ENCODE measurements at regions not wholly inside any gene's neighbourhood (a gene's known extent, or its start where the extent isn't known, plus 50 kb on each side); places are given as distances from the start of the nearest gene placed in this dataset.

GRCh38 chr16:62926121-62926801, 890.0 kb upstream of the CDH8 start:
- WGBS, 2 donors (ENCODE audit: low coverage in 1 of 2), result 68 to 72% methylated on average over 5 of the region's 5 CpGs
- H3K4me3 ChIP-seq, result no peak overlapping the region
- no peaks in the 10 kb centered on the region for H3K4me1 ChIP-seq
- in situ Hi-C loops (cut with MboI; ENCODE audit: low pct_ligation_motif_present in 1 of 4, low pct_unique_long_range_greater_than_20kb in 1 of 4, low sequenced_read_pairs in 3 of 4) (no loop called here), intact Hi-C loops (cut with DNase I; ENCODE audit: low total_unique reads) (no loop called here)
- no peak overlapping the region for H3K27ac ChIP-seq
- no peak for TF ChIP-seq POLR2A (IDR thresholded peaks at IDR 0.05)
- TF ChIP-seq CTCF (IDR thresholded peaks at IDR 0.05), result no peak
- TF ChIP-seq POLR2AphosphoS5 (IDR thresholded peaks at IDR 0.05), result no peak
- TF ChIP-seq EP300 (IDR thresholded peaks at IDR 0.05; ENCODE audit: low read depth), result no peak
- H3K36me3 ChIP-seq, result no peaks in the 10 kb centered on the region
- DNase-seq, result no peak
- no peaks in the 10 kb centered on the region for H3K27me3 ChIP-seq
- no peaks in the 10 kb centered on the region for H3K9me3 ChIP-seq

GRCh38 chr16:62921904-62922303, 885.7 kb upstream of the CDH8 start:
- 40 to 77% methylated on average over 1 to 2 of the region's 2 CpGs for WGBS, 2 donors (ENCODE audit: low coverage in 1 of 2)
- no peaks in the 10 kb centered on the region for H3K4me1 ChIP-seq
- H3K9me3 ChIP-seq, result no peaks in the 10 kb centered on the region
- no peak overlapping the region for H3K27ac ChIP-seq
- TF ChIP-seq POLR2AphosphoS5 (IDR thresholded peaks at IDR 0.05), result no peak
- TF ChIP-seq CTCF (IDR thresholded peaks at IDR 0.05), result no peak
- no peak for TF ChIP-seq POLR2A (IDR thresholded peaks at IDR 0.05)
- no peak for TF ChIP-seq EP300 (IDR thresholded peaks at IDR 0.05; ENCODE audit: low read depth)
- no peaks in the 10 kb centered on the region for H3K36me3 ChIP-seq
- intact Hi-C loops (cut with DNase I; ENCODE audit: low total_unique reads) (no loop called here), in situ Hi-C loops (cut with MboI; ENCODE audit: low pct_ligation_motif_present in 1 of 4, low pct_unique_long_range_greater_than_20kb in 1 of 4, low sequenced_read_pairs in 3 of 4) (no loop called here)
- no peaks in the 10 kb centered on the region for H3K27me3 ChIP-seq
- DNase-seq, result no peak
- no peak overlapping the region for H3K4me3 ChIP-seq

DNA sequence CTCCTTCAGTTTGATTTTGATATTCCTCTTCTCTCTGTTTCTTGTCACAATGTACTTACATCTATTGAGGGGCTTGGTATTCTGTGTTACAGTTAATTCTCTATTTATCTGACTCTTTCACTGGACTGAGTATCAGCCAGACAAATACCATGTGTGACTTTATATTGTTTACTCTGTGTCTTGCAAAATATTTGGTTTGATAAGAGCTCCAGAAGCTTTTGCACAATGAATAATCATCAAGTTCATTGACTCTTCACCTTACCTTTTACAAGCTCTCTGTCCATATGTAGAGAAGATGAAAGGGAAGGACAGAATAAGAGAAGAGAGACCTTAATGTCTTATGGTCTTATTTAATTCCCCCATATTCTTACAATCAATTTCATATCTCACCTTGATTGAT, 877.7 kb upstream of the CDH8 start:
- H3K27ac ChIP-seq, result no peak overlapping the region
- H3K4me3 ChIP-seq, result no peak overlapping the region
- H3K27me3 ChIP-seq, result no peaks in the 10 kb centered on the region
- no peak for DNase-seq
- no peaks in the 10 kb centered on the region for H3K9me3 ChIP-seq
- H3K4me1 ChIP-seq, result no peaks in the 10 kb centered on the region
- TF ChIP-seq POLR2AphosphoS5 (IDR thresholded peaks at IDR 0.05) (no peak), CTCF (IDR thresholded peaks at IDR 0.05) (no peak)
- in situ Hi-C loops (cut with MboI; ENCODE audit: low pct_ligation_motif_present in 1 of 4, low pct_unique_long_range_greater_than_20kb in 1 of 4, low sequenced_read_pairs in 3 of 4), result no loop called here
- intact Hi-C loops (cut with DNase I; ENCODE audit: low total_unique reads), result no loop called here
- no peaks in the 10 kb centered on the region for H3K36me3 ChIP-seq

GRCh38 chr16:62913333-62913732, 877.1 kb upstream of the CDH8 start:
- Histone ChIP-seq H3K27ac (no peak overlapping the region), H3K4me3 (no peak overlapping the region), H3K4me1 (no peaks in the 10 kb centered on the region), H3K9me3 (no peaks in the 10 kb centered on the region), H3K27me3 (no peaks in the 10 kb centered on the region), H3K36me3 (no peaks in the 10 kb centered on the region)
- intact Hi-C loops (cut with DNase I; ENCODE audit: low total_unique reads), result no loop called here
- no peak for DNase-seq
- in situ Hi-C loops (cut with MboI; ENCODE audit: low pct_ligation_motif_present in 1 of 4, low pct_unique_long_range_greater_than_20kb in 1 of 4, low sequenced_read_pairs in 3 of 4), result no loop called here
- 83 to 85% methylated on average over 2 of the region's 2 CpGs for whole genome bisulfite sequencing, 2 donors (ENCODE audit: low coverage in 1 of 2)
- TF ChIP-seq POLR2A (IDR thresholded peaks at IDR 0.05) (no peak), CTCF (IDR thresholded peaks at IDR 0.05) (no peak), EP300 (IDR thresholded peaks at IDR 0.05; ENCODE audit: low read depth) (no peak), POLR2AphosphoS5 (IDR thresholded peaks at IDR 0.05) (no peak)

Data from transverse colon (tissue), 4 donors.